Neural cell (in vitro differentiated cells): ENCODE measurements at regions not wholly inside any gene's neighbourhood (a gene's known extent, or its start where the extent isn't known, plus 50 kb on each side); places are given as distances from the start of the nearest gene placed in this dataset.

ENCODE experiments used
- H2AFZ ChIP-seq: fragments of 200-600, 300-800 bp; sonication (generic), shearing (Covaris generic); 2 replicates; pipeline ENCODE4 v1.6.0; 2014; ENCODE audit warnings: low read depth, mild to moderate bottlenecking, antibody characterized with exemption, low read length, moderate library complexity
- H3F3A ChIP-seq: fragments of 200-600 bp; shearing (Covaris generic); 2 replicates; pipeline ENCODE4 v1.6.1; 2016; ENCODE audit warnings: mild to moderate bottlenecking, moderate library complexity, mixed read lengths, antibody characterized with exemption, low read length; ENCODE audit not compliant: insufficient read depth, poor library complexity, severe bottlenecking
- H3K27ac ChIP-seq: fragments of 200-600, 300-800 bp; sonication (generic), shearing (Covaris generic); 2 replicates; pipeline ENCODE4 v1.5.1; 2014; ENCODE audit warnings: mild to moderate bottlenecking, low read length, moderate library complexity
- H3K27me3 ChIP-seq: fragments of 300-800, 200-600 bp; sonication (generic), shearing (Covaris generic); 2 replicates; pipeline ENCODE4 v1.6.0; 2014; ENCODE audit warnings: mild to moderate bottlenecking, low read depth, low read length, moderate library complexity; ENCODE audit not compliant: insufficient read depth
- H3K36me3 ChIP-seq: fragments of 300-800, 200-600 bp; sonication (generic), shearing (Covaris generic); 2 replicates; pipeline ENCODE4 v1.5.1; 2014; ENCODE audit warnings: mild to moderate bottlenecking, antibody characterized with exemption, low read length, moderate library complexity; ENCODE audit not compliant: insufficient read depth
- H3K4me2 ChIP-seq: fragments of 300-800, 200-600 bp; sonication (generic), shearing (Covaris generic); 2 replicates; pipeline ENCODE4 v1.6.0; 2014; ENCODE audit warnings: mild to moderate bottlenecking, low read length
- H3K4me3 ChIP-seq: fragments of 300-800, 200-600 bp; sonication (generic), shearing (Covaris generic); 2 replicates; pipeline ENCODE4 v1.5.1; 2014; ENCODE audit warnings: mild to moderate bottlenecking, low read length, moderate library complexity
- H3K79me2 ChIP-seq: fragments of 200-600 bp; shearing (Covaris generic); replicated peaks from 2 replicates; pipeline ENCODE4 v1.6.0; 2014; ENCODE audit warnings: mild to moderate bottlenecking, low read length, moderate library complexity; ENCODE audit not compliant: insufficient read depth
- H3K9ac ChIP-seq: fragments of 300-800, 200-600 bp; sonication (generic), shearing (Covaris generic); 2 replicates; pipeline ENCODE4 v1.6.1; 2016; ENCODE audit warnings: mild to moderate bottlenecking, low read length, mixed read lengths
- H3K9me2 ChIP-seq: fragments of 200-600 bp; shearing (Covaris generic); 2 replicates; pipeline ENCODE4 v1.6.1; 2016; ENCODE audit warnings: mild to moderate bottlenecking, low read length, mixed read lengths; ENCODE audit not compliant: insufficient read depth
- H3K9me3 ChIP-seq: fragments of 200-600, 300-800 bp; sonication (generic), shearing (Covaris generic); 2 replicates; pipeline ENCODE4 v1.6.1; 2016; ENCODE audit warnings: mild to moderate bottlenecking, mixed run types, low read length, moderate library complexity, mixed read lengths
- H4K20me1 ChIP-seq: fragments of 200-600 bp; shearing (Covaris generic); 2 replicates; pipeline ENCODE4 v1.6.1; 2016; ENCODE audit warnings: mild to moderate bottlenecking, mixed run types; ENCODE audit not compliant: insufficient read depth
- EP300 ChIP-seq: fragments of 450-650 bp; conservative IDR thresholded peaks from 2 replicates; pipeline ENCODE4 v1.6.1; 2014; ENCODE audit warnings: antibody characterized with exemption, mild to moderate bottlenecking, moderate library complexity; ENCODE audit not compliant: poor library complexity, severe bottlenecking
- EZH2 ChIP-seq: fragments of 200-600, 300-800 bp; shearing (Covaris generic), sonication (generic); IDR thresholded peaks from 2 replicates; pipeline ENCODE4 v1.6.1; 2014; ENCODE audit warnings: antibody characterized with exemption, low read length, borderline replicate concordance, mild to moderate bottlenecking; ENCODE audit not compliant: insufficient read depth, poor library complexity, severe bottlenecking
- MXI1 ChIP-seq: fragments of 450-650 bp; conservative IDR thresholded peaks from 2 replicates; pipeline ENCODE4 v1.6.1; 2014; ENCODE audit warnings: antibody characterized with exemption, mild to moderate bottlenecking; ENCODE audit not compliant: poor library complexity, severe bottlenecking
- POLR2AphosphoS5 ChIP-seq: IDR thresholded peaks from 2 replicates; pipeline ENCODE4 v1.6.1; 2012
- RAD21 ChIP-seq: fragments of 450-650 bp; conservative IDR thresholded peaks from 2 replicates; pipeline ENCODE4 v1.6.1; 2014; ENCODE audit warnings: antibody characterized with exemption, mild to moderate bottlenecking, moderate library complexity
- TF ChIP-seq, protein P1 (sequence below): IDR thresholded peaks from 2 replicates; pipeline ENCODE4 v1.6.1; 2012; ENCODE audit warnings: borderline replicate concordance
- TF ChIP-seq, protein P2 (sequence below): fragments of 450-650 bp; IDR thresholded peaks from 2 replicates; pipeline ENCODE4 v1.5.1; 2014; ENCODE audit warnings: antibody characterized with exemption, mild to moderate bottlenecking, moderate library complexity; ENCODE audit not compliant: poor library complexity, severe bottlenecking

DNA sequence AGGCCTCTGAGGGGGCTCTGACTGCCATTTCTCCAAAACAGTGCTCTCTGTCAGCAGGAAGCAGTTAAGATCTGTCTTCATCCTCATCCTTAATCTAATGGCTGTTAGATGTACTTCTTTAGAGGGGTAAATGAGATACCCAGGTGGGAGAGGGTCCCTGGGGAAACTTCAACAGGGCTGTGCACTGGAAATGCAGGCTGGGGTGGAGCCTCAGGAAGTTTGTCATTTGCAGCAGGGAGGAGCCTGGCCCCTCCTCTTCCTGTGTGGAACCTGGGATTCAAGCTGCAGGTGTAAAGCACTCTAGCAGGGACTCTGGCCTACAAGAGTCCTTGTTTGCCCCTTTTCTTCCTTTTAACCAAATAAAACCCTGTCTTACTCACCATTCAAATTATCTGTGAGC, 1173.6 kb downstream of the OTOL1 start (continued):
- TF ChIP-seq EZH2: no peak

GRCh38 chr3:162677475-162677874, 1180.9 kb downstream of the OTOL1 start:
- H3K79me2 ChIP-seq: no peaks in the 10 kb centered on the region

GRCh38 chr3:162678941-162679340, 1182.3 kb downstream of the OTOL1 start:
- Histone ChIP-seq H3F3A (no peaks in the 10 kb centered on the region), H3K9me2 (no peaks in the 10 kb centered on the region), H3K27me3 (no peaks in the 10 kb centered on the region), H4K20me1 (no peaks in the 10 kb centered on the region), H3K4me2 (no peak overlapping the region), H2AFZ (no peak overlapping the region), H3K4me3 (no peak overlapping the region), H3K9me3 (no peaks in the 10 kb centered on the region), H3K27ac (no peak overlapping the region), H3K36me3 (no peaks in the 10 kb centered on the region), H3K79me2 (no peaks in the 10 kb centered on the region), H3K9ac (no peak overlapping the region)
- no peak for TF ChIP-seq MXI1
- no peak for TF ChIP-seq RAD21
- TF ChIP-seq, protein P1, sequence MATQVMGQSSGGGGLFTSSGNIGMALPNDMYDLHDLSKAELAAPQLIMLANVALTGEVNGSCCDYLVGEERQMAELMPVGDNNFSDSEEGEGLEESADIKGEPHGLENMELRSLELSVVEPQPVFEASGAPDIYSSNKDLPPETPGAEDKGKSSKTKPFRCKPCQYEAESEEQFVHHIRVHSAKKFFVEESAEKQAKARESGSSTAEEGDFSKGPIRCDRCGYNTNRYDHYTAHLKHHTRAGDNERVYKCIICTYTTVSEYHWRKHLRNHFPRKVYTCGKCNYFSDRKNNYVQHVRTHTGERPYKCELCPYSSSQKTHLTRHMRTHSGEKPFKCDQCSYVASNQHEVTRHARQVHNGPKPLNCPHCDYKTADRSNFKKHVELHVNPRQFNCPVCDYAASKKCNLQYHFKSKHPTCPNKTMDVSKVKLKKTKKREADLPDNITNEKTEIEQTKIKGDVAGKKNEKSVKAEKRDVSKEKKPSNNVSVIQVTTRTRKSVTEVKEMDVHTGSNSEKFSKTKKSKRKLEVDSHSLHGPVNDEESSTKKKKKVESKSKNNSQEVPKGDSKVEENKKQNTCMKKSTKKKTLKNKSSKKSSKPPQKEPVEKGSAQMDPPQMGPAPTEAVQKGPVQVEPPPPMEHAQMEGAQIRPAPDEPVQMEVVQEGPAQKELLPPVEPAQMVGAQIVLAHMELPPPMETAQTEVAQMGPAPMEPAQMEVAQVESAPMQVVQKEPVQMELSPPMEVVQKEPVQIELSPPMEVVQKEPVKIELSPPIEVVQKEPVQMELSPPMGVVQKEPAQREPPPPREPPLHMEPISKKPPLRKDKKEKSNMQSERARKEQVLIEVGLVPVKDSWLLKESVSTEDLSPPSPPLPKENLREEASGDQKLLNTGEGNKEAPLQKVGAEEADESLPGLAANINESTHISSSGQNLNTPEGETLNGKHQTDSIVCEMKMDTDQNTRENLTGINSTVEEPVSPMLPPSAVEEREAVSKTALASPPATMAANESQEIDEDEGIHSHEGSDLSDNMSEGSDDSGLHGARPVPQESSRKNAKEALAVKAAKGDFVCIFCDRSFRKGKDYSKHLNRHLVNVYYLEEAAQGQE: no peak
- no peak for TF ChIP-seq POLR2AphosphoS5
- TF ChIP-seq, protein P2, sequence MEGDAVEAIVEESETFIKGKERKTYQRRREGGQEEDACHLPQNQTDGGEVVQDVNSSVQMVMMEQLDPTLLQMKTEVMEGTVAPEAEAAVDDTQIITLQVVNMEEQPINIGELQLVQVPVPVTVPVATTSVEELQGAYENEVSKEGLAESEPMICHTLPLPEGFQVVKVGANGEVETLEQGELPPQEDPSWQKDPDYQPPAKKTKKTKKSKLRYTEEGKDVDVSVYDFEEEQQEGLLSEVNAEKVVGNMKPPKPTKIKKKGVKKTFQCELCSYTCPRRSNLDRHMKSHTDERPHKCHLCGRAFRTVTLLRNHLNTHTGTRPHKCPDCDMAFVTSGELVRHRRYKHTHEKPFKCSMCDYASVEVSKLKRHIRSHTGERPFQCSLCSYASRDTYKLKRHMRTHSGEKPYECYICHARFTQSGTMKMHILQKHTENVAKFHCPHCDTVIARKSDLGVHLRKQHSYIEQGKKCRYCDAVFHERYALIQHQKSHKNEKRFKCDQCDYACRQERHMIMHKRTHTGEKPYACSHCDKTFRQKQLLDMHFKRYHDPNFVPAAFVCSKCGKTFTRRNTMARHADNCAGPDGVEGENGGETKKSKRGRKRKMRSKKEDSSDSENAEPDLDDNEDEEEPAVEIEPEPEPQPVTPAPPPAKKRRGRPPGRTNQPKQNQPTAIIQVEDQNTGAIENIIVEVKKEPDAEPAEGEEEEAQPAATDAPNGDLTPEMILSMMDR: no peak

More at GRCh38 chr3:162677475-162677874, 1180.9 kb downstream of the OTOL1 start:
- H3K9me3 ChIP-seq: no peaks in the 10 kb centered on the region
- no peak overlapping the region for H3K27ac ChIP-seq
- H3K9me2 ChIP-seq: no peaks in the 10 kb centered on the region
- no peaks in the 10 kb centered on the region for H3K36me3 ChIP-seq
- no peak overlapping the region for H3K9ac ChIP-seq
- no peak overlapping the region for H3K4me3 ChIP-seq
- no peaks in the 10 kb centered on the region for H3K27me3 ChIP-seq
- no peaks in the 10 kb centered on the region for H4K20me1 ChIP-seq
- no peak for TF ChIP-seq EZH2
- TF ChIP-seq, protein P1: no peak
- no peak for TF ChIP-seq MXI1
- TF ChIP-seq, protein P2: no peak
- no peak for TF ChIP-seq POLR2AphosphoS5
- no peak for TF ChIP-seq EP300
- no peak overlapping the region for H2AFZ ChIP-seq
- no peaks in the 10 kb centered on the region for H3F3A ChIP-seq
- no peak overlapping the region for H3K4me2 ChIP-seq
